ENCODE measurements at regions not wholly inside any gene's neighbourhood (a gene's known extent, or its start where the extent isn't known, plus 50 kb on each side); places are given as distances from the start of the nearest gene placed in this dataset.

DNA sequence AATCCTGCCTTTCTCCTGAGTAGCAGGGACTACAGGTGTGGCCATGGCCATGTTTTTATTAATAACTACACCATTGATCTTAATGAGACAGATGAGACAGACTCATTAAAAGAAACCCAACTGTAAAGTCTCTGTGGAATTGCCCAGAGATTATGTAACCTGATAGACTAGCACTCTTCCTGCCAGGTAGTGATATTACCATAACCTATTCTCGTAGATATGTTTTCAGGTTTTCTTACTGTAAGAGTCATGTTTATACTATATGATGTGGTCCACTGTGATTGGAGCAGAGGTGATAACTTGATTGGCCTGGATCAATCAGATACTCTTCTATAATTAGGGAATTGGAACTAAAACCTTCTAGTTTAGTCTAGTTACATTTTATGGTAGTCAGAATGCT, 93.7 kb downstream of the NFKBIZ start:
- Histone ChIP-seq H3K4me1 (ENCODE audit: insufficient read depth, low read length) (no peaks in the 10 kb centered on the region), H3K79me2 (ENCODE audit: insufficient read depth, low read length) (no peaks in the 10 kb centered on the region), H3K4me2 (ENCODE audit: low read depth, low read length) (no peak overlapping the region), H3K4me3 (replicated peaks in 1 of 3; ENCODE audit: insufficient read depth in 1 of 3, low read depth in 2 of 3, low read length in 3 of 3) (no peak overlapping the region), H3K36me3 (replicated peaks in 1 of 2; ENCODE audit: control insufficient read depth in 1 of 2, insufficient read depth in 2 of 2, low read length in 2 of 2) (no peaks in the 10 kb centered on the region), H3K9ac (ENCODE audit: insufficient read depth, low read depth, low read length) (no peak overlapping the region), H2AFZ (ENCODE audit: low read length) (no peak overlapping the region), H3K27me3 (ENCODE audit: control insufficient read depth in 1 of 2, insufficient read depth in 2 of 2, low read length in 2 of 2) (peaks cover 0 to 5% of the 10 kb centered on the region in 2 experiments; a peak in 1 of 5 replicates), H3K9me3 (ENCODE audit: low read length) (no peaks in the 10 kb centered on the region), H3K27ac (ENCODE audit: extremely low read length, insufficient read depth, low read length) (no peak overlapping the region), H4K20me1 (ENCODE audit: insufficient read depth, low read length) (no peaks in the 10 kb centered on the region)
- in situ Hi-C loops (cut with HindIII; ENCODE audit: extremely low pct_ligation_motif_present, low pct_unique_long_range_greater_than_20kb), result no loop called here
- ATAC-seq (no peak), DNase-seq (ENCODE audit: low spot score) (no peak), FAIRE-seq (no peak)
- CTCF ChIA-PET (ENCODE audit: low intra/inter-chr PET ratio, low total read pairs), result no interaction called here
- intact Hi-C loops (cut with micrococcal nuclease; ENCODE audit: unreplicated experiment), result no loop called here
- TF ChIP-seq TERF1 (CRISPR knock-in tag; IDR thresholded peaks at IDR 0.05), result no peak
- TF ChIP-seq CERS6 (CRISPR knock-in tag; IDR thresholded peaks at IDR 0.05), result no peak
- 0% methylated on average over 1 of the region's 1 CpG for WGBS (ENCODE audit: low lambda C conversion rate)
- BruUV-seq (replicated peaks), result no TSS peak
- POLR2A ChIA-PET, result no interaction called here

DNA sequence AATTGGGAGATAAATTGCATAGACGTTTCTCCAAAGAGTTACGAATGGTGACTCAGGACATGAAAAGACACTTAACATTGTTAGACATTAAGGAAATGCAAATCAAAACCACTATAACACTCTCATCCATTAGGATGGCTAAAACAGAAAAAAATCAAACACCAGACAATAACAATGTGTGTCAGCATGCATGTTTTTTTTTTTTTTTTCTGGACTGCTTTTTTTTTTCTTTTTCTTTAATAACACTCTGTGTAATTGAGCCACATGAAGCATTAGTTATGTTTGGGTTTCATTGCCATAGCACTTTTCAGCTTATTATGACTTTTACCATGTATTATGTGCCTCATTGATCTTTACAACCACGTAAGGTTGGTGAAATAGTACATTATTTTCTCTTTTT, 95.0 kb downstream of the NFKBIZ start:
- H3K4me1 ChIP-seq (ENCODE audit: insufficient read depth, low read length), result no peaks in the 10 kb centered on the region
- peaks cover 0 to 5% of the 10 kb centered on the region in 2 experiments; a peak in 1 of 5 replicates for H3K27me3 ChIP-seq (ENCODE audit: control insufficient read depth in 1 of 2, insufficient read depth in 2 of 2, low read length in 2 of 2)
- H4K20me1 ChIP-seq (ENCODE audit: insufficient read depth, low read length), result no peaks in the 10 kb centered on the region
- ATAC-seq, result no peak
- 3% methylated on average over 3 of the region's 3 CpGs for WGBS (ENCODE audit: low lambda C conversion rate)
- no TSS peak for BruUV-seq (replicated peaks)
- POLR2A ChIA-PET, result no interaction called here
- H3K9me3 ChIP-seq (ENCODE audit: low read length), result no peaks in the 10 kb centered on the region
- H3K27ac ChIP-seq (ENCODE audit: extremely low read length, insufficient read depth, low read length), result no peak overlapping the region
- in situ Hi-C loops (cut with HindIII; ENCODE audit: extremely low pct_ligation_motif_present, low pct_unique_long_range_greater_than_20kb) (no loop called here), intact Hi-C loops (cut with micrococcal nuclease; ENCODE audit: unreplicated experiment) (no loop called here)
- TF ChIP-seq, protein P1, sequence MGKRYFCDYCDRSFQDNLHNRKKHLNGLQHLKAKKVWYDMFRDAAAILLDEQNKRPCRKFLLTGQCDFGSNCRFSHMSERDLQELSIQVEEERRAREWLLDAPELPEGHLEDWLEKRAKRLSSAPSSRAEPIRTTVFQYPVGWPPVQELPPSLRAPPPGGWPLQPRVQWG (CRISPR knock-in tag; IDR thresholded peaks at IDR 0.05; ENCODE audit: borderline replicate concordance, low read depth), result no peak
- TF ChIP-seq, protein P2, sequence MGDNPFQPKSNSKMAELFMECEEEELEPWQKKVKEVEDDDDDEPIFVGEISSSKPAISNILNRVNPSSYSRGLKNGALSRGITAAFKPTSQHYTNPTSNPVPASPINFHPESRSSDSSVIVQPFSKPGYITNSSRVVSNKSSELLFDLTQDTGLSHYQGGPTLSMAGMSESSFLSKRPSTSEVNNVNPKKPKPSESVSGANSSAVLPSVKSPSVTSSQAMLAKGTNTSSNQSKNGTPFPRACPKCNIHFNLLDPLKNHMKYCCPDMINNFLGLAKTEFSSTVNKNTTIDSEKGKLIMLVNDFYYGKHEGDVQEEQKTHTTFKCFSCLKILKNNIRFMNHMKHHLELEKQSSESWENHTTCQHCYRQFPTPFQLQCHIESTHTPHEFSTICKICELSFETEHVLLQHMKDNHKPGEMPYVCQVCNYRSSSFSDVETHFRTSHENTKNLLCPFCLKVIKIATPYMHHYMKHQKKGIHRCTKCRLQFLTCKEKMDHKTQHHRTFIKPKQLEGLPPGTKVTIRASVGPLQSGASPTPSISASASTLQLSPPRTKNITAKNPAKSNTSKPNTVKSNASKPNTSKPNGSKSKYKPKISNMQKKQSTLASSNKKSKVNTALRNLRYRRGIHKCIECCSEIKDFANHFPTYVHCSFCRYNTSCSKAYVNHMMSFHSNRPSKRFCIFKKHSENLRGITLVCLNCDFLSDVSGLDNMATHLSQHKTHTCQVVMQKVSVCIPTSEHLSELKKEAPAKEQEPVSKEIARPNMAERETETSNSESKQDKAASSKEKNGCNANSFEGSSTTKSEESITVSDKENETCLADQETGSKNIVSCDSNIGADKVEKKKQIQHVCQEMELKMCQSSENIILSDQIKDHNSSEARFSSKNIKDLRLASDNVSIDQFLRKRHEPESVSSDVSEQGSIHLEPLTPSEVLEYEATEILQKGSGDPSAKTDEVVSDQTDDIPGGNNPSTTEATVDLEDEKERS (CRISPR knock-in tag; IDR thresholded peaks at IDR 0.05), result no peak
- TF ChIP-seq THAP11 (CRISPR knock-in tag; IDR thresholded peaks at IDR 0.05), result no peak
- no peak for TF ChIP-seq NBN (conservative IDR thresholded peaks at IDR 0.05)
- no peak for TF ChIP-seq ZNF672 (CRISPR knock-in tag; IDR thresholded peaks at IDR 0.05)
- TF ChIP-seq HNRNPL (IDR thresholded peaks at IDR 0.05; ENCODE audit: low read depth, low read length), result no peak
- no peak for TF ChIP-seq HMG20A (CRISPR knock-in tag; IDR thresholded peaks at IDR 0.05; ENCODE audit: borderline replicate concordance)
- no peak for TF ChIP-seq GATAD1 (CRISPR knock-in tag; IDR thresholded peaks at IDR 0.05)
- H2AFZ ChIP-seq (ENCODE audit: low read length), result no peak overlapping the region
- DNase-seq (ENCODE audit: low spot score), result no peak
- CTCF ChIA-PET (ENCODE audit: low intra/inter-chr PET ratio, low total read pairs), result no interaction called here
- FAIRE-seq, result no peak
- H3K36me3 ChIP-seq (replicated peaks in 1 of 2; ENCODE audit: control insufficient read depth in 1 of 2, insufficient read depth in 2 of 2, low read length in 2 of 2), result no peaks in the 10 kb centered on the region
- H3K79me2 ChIP-seq (ENCODE audit: insufficient read depth, low read length), result no peaks in the 10 kb centered on the region
- H3K9ac ChIP-seq (ENCODE audit: insufficient read depth, low read depth, low read length), result no peak overlapping the region
- H3K4me2 ChIP-seq (ENCODE audit: low read depth, low read length), result no peak overlapping the region
- no peak overlapping the region for H3K4me3 ChIP-seq (replicated peaks in 1 of 3; ENCODE audit: insufficient read depth in 1 of 3, low read depth in 2 of 3, low read length in 3 of 3)
